NCI-H1105 (cell line): ENCODE measurements at regions not wholly inside any gene's neighbourhood (a gene's known extent, or its start where the extent isn't known, plus 50 kb on each side); places are given as distances from the start of the nearest gene placed in this dataset.
"Not testable (repeated sequence)": the region's sequence is repeated elsewhere in the genome, so short reads cannot be mapped to it uniquely, and the experiment has no call there.

Experiments used
- DNase-seq: peaks from one replicate; lab custom pipeline; 2025; lab: John Stamatoyannopoulos, UW

DNA sequence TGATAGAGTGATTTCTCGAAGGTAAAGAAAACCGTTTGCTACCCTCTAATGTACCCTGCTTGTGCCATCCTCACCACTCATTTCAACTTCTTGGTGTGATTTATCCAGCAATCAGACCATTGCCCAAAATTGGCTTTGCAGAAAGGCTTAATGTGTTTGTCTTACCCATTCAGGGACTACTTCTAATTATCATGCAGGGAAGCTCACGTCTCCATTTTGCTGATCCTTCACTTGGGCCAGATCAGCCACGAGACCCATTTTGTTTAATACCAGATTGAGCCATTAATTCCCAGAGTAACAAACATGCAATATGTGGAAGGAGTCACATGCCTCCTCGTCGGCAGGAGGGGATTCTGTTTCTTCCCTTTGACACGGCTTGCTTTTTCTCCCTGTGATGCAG is 51.1 kb upstream of the CRY1 start:
- no peak for DNase-seq

DNA sequence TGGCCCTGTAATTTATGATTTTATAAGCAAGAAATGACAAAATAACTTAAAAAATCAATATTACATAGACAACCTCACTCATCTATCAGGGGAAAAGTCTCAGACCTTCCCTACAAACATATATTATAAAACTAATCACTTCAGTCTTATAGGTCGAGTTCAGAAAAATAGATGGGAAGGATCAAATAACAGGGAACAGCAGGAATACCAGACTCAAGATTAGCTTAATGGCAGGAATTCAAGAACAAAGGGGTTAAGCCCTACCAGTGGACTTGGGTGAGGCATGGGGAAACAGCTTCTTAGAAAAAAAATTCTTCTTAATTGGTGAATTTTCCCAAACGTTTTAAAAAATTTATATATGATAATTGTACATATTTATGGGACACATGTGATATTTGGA is 51.6 kb upstream of the CRY1 start:
- DNase-seq, result no peak

GRCh38 chr12:107145397-107145796 is 52.0 kb upstream of the CRY1 start:
- DNase-seq, result no peak

DNA sequence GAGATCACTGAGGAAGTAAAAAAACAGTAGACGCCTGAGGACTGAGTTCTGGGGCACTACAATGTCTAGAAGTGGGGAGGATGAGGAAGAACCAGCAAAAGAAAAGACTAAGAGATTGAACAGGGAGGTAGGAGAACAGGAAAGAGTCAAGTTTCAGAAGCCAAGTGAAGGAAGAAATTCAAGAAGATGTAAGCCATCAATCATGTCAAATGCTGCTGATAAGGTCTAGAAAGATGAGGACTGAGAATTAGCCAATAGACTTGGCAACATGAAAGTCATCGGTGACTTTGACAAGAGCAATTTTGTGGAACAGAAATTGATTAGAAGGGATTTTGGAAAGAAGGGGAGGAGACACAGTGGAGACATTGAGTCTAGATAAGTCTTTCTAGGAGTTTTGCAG is 54.8 kb upstream of the CRY1 start:
- DNase-seq, result no peak

GRCh38 chr12:107152315-107152714 is 59.0 kb upstream of the CRY1 start:
- no peak for DNase-seq

DNA sequence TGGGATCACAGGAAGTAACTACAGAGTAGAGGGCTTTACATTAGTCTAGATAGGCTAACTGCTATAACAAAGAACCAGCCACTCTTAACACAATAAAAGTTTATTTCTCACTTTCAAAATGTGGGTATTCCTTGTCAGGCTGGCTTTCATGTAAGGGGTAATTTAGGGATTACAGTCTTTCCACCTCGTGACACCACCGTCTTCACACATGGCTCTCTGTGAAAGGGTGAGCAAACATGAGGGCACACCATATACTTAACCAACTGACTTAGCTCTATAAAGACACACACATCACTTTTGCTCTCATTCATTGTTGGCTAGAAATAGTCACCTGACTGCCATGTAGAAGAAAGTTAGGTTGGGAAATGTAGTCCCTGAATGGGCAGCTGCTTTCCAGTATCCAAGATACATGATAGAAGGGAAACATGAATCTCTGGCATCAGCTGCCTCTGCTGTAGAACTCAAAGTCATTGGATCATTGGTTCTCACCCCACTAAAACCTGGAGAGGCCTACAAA is 66.1 kb upstream of the CRY1 start:
- DNase-seq, result no peak

GRCh38 chr12:107163413-107163812 is 70.1 kb upstream of the CRY1 start:
- no peak for DNase-seq

DNA sequence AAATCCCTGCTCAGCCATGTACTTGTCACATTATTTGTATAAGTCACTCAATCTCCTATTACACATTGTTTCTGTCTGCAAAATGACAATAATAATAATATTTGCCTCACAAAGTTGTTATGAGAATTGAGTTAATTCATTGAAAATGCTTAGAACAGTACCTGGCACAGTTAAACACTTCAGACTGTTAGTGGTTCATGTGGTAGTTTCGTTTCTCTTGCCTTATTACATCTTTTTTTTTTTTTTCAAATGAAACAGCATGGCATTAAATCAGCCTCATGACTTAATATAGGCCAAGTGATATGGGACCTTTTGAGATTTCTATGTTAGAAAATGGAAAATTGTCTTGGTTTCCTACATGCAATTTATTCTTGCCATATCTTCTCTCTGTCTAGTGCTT is 71.0 kb upstream of the CRY1 start:
- DNase-seq, result no peak

GRCh38 chr12:107165581-107165980 is 72.2 kb upstream of the CRY1 start:
- DNase-seq, result no peak

DNA sequence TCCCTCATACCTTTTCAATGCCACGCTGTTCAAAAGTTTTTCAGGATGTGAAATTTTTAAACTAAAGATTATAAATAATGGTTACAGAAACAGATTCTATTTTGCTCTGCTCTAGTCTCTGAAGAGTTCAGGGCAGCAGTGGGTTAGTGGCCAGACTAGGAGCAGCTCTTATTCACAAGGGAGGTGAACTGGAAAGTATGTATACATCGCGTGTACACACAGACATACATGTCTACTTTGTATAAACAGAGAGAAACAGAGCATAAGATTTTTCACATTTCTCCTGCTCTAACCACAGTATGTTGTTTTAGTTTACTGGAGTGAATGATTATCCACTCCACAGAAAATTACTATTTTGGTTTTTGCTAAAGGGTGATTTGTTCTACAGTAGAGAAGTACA is 74.4 kb upstream of the CRY1 start:
- DNase-seq, result no peak

GRCh38 chr12:107169200-107169599 is 75.9 kb upstream of the CRY1 start:
- no peak for DNase-seq

DNA sequence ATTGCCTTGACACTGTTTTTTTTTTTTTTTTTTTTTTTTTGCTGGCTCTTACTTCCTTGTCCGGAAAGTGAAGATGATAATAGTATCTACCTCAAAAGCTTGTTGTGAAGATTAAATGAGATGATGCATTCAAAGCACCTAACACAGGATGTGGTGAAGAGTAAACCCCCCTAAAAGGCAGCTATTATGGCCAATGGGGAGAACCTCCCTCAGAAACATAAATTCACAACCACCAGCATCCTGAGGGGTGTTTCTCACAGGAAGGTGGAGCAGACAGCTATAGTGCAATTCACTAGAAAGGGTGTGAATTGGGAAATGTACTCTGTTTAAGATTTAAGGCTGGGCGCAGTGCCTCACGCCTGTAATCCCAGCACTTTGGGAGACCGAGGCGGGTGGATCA is 85.4 kb upstream of the CRY1 start:
- DNase-seq, result no peak

DNA sequence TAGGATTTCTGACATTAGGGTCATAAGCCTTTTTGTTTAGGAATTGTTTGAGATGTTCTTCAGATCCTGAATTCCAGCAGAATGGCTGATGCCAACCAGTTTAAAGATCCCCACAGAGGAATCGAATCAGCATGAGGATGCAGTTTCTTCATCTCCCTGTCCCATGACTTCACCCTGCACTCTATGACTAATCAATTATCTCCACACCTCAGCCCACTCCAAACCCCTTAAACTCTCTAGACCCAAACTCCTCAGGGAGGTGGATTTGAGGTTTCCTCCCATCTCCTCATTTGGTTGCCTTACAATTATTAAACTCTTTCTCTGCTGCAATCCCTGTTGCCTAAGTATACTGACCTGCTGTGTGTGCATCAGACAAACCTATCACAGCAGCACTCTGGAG is 86.5 kb upstream of the CRY1 start:
- DNase-seq, result no peak

DNA sequence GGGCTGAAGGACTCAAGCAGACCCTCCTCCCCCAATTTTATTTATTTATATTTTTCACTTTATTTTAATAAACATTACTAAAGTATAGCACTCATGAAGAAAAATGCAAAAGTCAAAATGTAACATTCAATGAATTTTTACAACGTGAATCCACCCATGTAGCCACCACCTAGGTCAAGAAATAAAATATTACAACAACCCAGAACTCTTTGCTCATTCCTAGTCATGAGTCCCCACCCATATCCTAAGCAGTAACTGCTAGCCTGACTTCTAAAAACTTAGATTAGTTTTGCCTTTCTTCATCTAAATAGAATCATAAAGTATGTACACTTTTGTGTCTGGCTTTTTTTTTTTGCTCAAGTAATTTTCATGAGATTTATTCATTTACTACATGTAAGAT is 86.9 kb upstream of the CRY1 start:
- no peak for DNase-seq

- no peak for DNase-seq
These were observed 91.1 kb upstream of the CRY1 start for GRCh38 chr12:107184359-107184930.

GRCh38 chr12:107196681-107197080 is 103.3 kb upstream of the CRY1 start:
- DNase-seq, result no peak

- DNase-seq, result peak; percentile 38
These were observed 107.0 kb upstream of the CRY1 start for GRCh38 chr12:107200394-107200793.

DNA sequence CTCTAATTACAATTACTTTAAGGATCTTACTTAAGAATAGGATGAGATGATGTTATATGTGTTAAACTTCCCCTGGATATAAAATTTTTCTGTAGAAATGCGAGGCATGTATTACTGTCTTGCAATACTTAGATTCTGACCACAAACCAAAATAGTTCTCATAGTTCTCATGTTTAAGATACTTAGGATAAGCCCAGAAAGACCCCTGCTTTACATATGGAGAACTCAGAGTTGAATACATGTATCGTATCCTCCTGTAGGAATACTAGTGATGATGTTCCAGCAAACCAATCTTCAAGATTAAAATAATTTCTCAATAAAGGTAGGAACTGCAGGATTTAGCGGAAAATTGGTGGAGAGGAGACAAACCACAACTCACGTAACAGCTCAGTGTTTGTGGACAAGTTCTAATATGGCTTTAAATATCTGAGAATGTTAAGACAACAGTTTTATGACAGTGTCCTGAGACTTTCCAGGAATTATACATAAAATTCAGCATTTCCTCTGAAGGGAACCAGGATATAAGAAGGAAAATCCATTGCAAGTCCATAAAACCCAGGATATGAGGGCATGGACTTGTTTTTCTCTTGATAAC is 114.7 kb upstream of the CRY1 start:
- no peak for DNase-seq

DNA sequence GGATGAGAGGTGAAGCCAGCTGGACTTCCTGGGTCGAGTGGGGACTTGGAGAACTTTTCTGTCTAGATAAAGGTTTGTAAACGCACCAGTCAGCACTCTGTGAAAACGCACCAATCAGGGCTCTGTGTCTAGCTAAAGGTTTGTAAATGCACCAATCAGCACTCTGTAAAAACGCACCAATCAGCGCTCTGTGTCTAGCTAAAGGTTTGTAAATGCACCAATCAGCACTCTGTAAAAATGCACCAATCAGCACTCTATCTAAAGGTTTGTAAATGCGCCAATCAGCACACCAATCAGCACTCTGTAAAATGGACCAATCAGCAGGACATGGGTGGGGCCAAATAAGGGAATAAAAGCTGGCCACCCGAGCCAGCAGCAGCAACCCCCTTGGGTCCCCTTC is 116.4 kb upstream of the CRY1 start:
- not testable (repeated sequence) for DNase-seq

GRCh38 chr12:107214373-107214773 is 121.0 kb upstream of the CRY1 start:
- not testable (repeated sequence) for DNase-seq

DNA sequence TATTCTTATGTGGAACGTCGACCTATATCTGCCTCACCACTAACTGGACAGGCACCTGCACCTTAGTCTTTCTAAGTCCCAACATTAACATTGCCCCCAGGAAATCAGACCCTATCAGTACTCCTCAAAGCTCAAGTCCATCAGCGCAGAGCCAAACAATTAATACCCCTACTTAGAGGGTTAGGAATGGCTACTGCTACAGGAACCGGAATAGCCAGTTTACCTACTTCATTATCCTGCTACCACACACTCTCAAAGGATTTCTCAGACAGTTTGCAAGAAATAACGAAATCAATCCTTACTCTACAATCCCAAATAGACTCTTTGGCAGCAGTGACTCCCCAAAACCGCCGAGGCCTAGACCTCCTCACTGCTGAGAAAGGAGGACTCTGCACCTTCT is 123.1 kb upstream of the CRY1 start:
- DNase-seq, result not testable (repeated sequence)

DNA sequence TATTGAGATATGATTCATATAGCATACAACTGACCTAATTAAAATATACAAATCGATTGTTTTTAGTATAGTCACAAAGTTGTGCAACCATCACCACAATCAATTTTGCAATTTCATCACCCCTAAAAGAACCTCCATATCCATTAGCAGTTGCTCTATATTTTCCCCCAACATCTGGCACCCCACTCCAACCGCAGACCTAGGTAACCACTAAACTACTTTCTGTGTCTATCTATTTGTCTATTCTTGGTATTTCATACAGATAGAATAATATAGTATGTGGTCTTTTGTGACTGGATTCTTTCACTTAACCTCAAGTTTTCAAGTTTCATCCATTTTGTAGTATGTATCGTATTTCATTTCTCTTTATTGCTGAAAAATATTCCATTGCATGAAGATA is 126.0 kb upstream of the CRY1 start:
- DNase-seq, result no peak

GRCh38 chr12:107221913-107222312 is 128.6 kb upstream of the CRY1 start:
- no peak for DNase-seq

DNA sequence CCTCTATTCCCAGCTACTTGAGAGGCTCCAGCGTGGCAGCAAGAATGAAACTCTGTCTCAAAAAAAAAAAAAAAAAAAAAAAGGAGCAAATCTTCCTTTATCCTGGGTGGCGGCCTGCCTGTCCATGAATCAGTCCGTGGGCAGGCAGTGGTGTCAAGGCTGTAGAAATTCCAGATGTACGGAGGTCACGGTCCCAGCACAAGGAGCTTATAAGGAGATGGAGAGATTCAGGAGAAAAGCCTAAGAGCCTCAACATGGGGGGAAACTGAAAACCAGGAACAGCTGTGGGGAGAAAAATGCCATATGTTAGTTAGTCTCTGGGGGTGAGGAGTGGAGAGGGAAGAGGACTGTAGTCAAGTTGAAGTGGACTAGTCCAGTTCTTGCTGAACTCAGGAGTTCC is 130.5 kb upstream of the CRY1 start:
- no peak for DNase-seq
